Glomerular visceral epithelial cell (primary cell): ENCODE measurements at regions not wholly inside any gene's neighbourhood (a gene's known extent, or its start where the extent isn't known, plus 50 kb on each side); places are given as distances from the start of the nearest gene placed in this dataset.
A peak's percentile ranks its signal among the peaks of the same experiment; 100 is the strongest.

Source experiments
- DNase-seq: peaks from one replicate; pipeline ENCODE4 v3.0.0-alpha.2; 2016; ENCODE audit errors: extremely low spot score

DNA sequence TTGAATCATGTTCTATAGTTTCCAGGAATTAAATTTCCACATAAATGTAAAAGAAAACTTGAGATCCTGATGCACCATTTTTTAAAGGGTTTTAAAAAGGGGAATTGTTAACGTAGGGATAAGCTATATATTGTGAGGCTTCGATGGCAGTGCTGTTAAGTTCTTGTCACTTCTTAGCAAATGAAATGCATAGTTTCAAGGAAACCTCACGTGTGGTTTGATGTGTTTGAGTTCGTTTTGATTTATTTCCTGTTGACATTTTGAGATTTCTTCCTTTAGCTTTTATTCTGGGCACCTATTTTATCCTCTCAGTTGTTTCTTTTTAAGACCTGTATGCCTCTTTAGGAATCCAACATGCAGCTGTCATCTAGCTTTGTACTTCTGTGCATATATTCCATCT, 301.0 kb downstream of the DOCK8 start:
- DNase-seq, result no peak

DNA sequence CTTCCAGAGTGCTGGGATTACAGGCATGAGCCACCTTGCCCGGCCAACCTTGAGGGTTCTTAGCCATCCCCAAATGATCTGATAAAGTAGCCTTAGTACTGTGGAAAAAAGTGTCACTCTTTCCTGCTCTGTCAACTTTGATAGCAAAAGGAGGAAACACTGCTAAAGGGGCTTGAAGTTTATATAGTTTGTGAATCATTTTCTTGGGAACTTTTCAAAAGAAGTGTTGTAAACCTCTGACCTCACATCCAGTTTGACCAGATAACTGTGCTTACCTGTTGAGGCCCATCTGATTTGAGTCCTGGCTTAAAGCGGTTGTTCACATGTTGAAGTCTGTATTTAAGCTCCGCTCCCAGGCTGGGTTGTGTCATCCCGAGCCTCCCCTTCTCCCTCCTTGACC, 303.3 kb downstream of the DOCK8 start:
- DNase-seq, result no peak

DNA sequence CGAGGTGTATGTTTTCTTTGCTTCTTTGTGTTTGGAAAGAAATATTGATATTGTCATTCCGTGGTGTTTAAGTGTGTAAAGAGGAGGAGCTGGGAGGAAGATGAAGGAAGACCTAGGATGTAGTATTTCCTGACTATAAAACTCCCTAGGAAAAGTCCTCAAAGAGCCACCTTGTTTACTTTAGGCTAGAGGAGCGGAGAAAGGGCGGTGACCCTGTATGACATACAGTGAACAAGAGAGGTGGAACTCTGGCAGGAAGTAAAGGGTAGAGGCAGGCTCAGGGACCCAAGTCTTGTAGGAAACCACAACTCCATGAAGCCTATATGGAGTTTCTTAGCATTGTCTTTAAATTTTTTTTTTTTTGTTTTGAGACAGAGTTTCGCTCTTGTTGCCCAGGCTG, 303.9 kb downstream of the DOCK8 start:
- DNase-seq, result no peak

DNA sequence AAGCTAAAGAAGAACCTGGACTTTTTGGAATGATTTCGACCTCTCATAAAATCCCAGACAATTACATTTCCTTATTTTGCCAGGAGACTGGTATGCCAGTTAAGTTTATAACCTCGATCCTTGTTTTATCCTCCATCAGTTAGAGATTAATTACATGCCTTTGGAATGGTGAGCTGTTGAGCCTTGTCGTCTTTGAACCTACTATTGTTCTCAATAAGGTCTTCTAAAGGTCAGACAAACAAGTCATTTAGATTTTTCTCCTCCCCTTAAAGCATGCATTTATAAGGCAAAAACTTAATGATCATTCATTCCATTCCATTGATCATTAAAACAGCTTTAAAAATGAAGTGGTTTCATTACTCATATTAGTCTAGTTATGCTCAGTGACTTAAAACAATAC, 304.9 kb downstream of the DOCK8 start:
- DNase-seq, result no peak

DNA sequence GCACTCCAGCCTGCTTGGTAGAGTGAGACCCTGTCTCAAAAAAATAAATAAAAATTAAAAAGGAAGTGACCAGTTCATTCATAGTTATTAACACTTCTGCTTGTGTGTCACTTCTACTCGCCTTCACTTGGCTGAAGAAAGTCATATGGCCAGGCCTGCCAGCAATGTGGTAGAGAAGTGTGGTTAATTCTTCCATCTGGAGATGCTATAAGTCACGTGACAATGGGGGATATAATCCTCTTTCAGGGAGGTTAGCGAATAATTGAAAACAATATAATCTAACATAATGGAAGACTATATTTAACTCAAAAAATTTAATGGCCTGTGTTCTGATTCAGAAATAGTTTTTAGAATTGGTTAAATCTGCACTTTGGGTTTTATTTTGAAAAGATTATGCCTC, 305.6 kb downstream of the DOCK8 start:
- no peak for DNase-seq

DNA sequence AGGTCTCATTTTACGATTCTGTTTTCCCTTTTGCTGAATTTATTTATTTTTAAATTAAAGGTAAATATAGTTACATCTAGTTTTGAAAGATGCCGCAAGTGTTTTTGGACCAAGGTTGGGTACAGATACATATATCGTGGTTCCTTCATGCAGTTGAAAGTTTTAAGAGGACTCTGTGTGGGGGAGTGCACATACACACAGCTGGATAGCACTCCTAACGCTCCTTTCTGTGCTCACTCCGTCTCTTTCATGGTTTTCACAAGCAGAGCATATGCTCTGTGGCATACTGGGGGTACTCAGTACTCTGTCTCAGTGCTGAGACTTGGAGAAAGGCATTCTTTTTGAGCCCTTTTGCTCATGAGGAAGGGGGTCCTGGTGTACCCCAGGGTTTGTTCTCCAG, 307.5 kb downstream of the DOCK8 start:
- no peak for DNase-seq

DNA sequence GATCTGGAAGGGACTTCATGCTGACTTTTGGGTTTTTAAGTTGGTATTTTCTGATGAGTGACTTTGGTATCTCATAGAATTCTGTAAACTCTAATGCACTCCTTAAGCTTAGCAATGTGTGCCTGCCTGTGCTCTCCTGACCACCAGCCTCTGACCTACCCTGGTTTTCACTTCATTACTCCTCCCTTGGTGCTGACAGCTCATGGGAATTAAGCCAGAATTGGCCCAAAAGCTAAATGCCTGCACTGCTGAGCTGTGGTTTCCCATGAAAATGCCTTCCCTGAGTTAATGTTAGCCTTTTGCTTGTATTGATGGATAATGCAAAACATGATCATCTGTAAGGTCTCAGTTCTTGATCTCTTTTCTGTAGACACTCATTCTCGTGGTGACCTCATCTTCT, 308.0 kb downstream of the DOCK8 start:
- DNase-seq, result peak; percentile 84

DNA sequence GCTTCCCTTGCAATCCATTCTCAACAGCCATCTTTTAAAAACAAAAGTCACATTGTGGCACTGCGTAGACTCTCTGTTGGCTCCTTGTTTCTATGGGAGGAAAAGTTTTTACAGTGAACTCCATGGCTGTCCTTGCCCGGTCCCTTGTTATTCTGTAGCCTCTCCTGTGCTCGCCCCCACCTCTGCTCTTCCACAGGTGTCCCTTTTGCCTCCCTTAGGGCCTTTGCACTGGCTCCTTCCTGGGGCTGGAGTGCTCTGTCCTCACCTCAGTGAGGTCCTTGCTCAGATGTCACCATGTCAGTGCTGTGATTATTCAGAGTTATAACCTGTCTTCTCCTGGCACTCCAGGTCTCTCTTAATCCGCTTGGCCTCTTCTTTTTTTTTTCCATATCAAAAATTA, 308.8 kb downstream of the DOCK8 start:
- DNase-seq, result no peak

DNA sequence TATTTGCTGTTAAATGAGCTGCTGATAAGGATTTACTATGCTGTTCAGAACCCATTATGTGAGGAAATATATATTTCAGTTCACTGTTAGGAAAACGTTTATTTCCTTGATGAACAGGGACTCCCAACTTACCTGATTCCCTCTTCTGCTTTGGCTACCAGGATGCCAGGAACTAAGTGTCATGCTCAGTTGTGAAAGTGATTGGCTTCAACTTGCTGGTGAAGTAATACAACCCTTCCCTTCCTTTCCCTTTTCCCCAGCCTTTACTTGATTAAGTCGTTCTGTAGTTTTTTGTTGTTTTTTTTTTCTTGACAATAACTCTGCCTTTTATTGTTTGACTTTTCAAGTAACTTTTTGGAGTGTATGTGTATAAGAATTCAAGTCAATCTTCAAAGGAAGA, 309.3 kb downstream of the DOCK8 start:
- DNase-seq, result no peak

DNA sequence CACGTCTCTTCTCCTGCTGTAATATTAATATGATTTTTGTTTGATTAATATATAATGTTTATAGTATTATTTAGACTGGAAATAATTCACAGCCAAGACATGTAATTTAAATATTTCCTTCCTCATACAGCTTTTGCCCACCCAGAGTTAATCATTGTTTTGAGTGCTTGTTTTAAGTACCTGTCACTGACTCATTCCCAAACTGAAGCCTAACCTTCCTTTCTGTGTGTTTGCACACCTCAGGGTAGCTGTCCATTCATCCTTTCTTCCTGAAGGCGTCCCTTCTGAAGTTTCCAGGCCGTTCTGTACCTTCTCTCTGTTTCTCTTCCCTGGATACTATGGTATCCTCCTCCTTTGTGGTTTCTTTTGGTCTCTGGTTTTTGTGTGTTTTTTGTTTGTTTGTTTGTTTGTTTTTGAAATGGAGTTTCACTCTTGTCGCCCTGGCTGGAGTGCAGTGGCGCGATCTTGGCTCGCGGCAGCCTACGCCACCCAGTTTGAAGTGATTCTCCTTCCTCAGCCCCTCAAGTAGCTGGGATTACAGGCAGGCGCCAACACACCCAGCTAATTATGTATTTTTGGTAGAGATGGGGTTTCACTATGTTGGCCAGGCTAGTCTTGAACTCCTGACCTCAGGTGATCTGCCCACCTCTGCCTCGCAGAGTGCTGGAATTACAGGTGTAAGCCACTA, 312.4 kb downstream of the DOCK8 start:
- DNase-seq, result no peak

DNA sequence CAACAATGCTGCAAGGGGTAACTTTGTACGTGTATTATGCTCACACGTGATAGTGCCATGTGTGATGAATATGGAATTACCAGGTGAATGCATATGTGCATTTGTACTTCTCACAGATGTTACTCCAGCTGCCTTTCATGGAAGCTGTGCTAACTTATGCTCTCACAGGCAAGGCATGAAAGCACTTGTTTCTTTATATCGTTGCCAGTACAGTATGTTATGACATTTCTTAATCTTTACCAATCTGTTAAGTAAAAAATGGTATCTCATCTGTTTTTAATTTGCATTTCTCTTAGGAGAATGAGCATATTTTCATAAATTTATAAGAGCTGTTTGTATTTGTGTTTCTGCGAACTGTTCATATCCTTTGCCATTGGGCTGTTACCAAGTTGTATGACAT, 311.8 kb upstream of the DMRT1 start:
- DNase-seq, result no peak

DNA sequence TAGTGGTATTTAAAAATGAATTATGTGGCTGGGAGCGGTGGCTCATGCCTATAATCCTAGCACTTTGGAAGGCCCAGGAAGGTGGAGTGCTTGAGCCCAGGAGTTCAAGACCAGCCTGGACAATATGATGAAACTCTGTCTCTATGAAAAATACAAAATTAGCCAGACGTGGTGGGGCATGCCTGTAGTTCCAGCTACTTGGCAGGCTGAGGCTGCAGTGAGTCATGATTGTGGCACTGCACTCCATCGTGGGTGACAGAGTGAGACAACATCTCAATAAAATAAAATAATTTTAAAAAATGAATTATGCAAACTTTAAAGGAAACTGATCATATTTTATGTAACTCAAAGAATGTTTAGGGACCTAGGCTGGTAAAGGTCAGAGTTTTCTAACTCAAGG, 310.8 kb upstream of the DMRT1 start:
- DNase-seq, result peak; percentile 58

DNA sequence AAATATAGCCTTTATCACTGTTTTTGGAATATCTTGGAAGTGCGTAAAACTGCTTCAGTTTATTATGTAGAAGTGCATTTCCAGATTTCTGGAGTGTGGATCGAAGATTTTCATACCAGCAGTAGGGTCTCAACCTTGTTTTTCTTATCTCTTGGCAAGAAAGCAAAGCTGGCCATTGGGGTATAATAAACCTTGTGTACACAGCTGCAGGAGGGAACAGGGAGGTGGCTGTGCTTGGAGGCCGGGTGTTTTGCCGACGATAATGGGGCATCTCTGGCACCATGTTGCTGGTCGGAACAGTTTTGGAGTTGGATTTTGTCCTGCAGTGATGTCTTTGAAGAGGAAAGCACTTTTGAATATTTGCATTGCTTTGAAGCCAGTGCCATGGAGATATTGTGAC, 308.8 kb upstream of the DMRT1 start:
- DNase-seq, result no peak

DNA sequence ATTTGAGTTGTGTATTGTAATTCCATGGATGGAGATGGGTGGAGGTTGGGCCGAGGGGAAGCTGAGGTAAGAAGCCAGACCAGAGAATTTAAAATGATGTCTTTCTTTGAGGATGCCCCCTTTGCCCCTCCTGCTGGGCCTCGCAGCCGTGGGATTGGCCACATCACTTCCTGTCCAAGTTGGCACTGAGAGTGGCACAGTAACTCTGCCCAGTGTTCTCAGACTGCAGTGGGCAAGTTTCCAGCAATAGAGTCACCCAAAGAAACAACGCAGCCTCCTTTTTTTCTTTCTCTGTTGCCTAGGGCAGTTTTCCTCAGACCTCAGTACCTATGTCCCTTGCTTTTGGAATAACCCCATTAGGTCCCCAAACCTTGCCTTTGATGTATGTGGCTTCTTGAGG, 306.6 kb upstream of the DMRT1 start:
- peak; percentile 16 for DNase-seq

DNA sequence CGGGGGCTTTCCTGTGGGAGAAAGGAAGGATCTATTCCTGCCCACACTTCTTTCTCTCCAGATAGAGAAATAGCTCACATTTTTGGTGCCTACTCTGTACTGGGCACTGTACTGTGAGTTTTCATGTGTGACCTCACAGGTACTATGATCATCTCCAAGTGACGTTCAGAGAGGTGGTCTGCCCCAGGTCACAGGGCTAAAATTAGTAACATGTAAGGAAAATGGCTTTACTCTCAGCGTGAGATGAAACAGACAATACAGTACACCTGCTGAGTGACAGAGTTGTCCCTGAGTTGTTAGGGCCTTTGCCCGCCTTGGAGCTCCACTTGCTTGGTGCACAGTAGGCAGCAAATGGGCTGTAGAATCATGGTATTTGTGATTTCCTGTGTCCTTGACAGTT, 306.1 kb upstream of the DMRT1 start:
- DNase-seq, result no peak

DNA sequence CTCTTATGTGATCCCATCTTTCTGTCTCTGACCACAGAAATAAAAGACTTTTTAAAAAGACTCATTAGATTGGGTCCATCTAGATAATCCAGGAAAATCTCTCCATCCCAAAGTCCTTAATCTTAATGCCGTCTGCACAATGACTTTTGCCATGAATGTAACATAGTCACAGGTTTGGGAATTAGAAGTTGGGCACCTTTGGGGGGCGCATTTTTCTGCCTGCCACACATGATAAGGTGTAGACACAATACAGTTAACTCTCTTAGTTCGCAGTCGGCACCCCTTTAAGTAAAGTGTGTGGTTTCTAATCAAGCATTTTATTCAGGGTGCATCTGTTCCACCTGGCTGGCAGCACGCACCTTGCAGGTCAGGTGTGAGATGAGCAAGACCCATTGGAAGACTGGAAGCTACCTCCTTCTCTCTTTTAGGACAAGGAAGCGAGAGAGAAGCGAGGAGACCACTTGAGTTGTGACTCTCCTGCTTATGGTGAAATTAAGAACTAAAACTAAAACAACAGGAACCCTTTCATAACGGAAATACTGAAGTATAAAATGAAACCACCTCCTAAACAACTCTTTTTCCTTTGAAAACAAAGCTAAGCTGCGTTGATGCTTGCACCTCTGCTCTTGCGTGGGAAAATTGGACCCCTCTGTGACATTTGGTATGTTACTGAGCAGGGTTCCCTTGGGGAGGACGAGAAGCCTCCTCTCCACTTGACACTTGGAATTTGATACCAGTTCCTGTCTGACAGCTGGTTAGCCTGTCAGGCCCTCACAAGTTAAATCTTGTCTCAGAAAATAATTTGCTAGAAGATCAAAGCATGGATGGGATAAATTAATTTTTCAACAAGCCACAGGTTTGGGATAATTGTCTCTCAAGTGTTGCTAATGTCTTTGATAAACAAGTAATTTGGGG, 304.6 kb upstream of the DMRT1 start:
- DNase-seq, result no peak

DNA sequence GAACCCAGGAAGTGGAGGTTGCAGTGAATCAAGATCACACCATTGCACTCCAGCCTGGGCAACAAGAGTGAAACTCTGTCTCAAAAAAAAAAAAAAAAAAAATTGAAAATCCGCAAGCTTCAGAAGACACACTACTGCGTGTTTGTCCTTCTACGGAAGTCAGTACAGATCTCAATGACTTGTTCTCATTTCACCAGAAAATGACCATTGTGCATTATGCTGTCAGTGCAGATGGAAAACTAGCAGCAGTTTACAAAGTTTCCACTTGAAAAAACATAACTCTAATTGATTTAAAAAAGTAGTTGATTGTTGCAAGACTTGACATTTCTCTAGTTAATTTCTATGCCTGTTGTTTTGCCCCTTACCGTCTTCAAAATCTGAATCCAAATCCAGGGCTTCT, 298.0 kb upstream of the DMRT1 start:
- no peak for DNase-seq

DNA sequence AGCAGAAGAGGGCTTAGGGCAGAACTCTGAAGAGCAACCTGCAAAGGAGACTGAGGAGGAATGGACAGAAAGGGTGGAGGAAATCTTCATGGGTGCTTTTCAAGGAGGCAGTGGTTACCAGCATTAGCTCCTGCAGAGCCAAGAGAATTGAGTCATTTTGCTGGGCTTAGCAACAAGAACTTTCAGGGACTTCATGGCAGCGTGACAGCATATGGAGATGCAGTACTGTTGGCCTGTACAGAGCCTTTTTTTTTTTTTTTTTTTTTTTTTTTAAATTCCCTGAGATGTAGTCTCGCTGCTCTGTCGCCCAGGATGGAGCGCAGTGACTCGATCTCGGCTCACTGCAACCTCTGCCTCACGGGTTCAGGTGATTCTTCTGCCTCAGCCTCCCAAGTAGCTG, 296.0 kb upstream of the DMRT1 start:
- DNase-seq, result no peak

DNA sequence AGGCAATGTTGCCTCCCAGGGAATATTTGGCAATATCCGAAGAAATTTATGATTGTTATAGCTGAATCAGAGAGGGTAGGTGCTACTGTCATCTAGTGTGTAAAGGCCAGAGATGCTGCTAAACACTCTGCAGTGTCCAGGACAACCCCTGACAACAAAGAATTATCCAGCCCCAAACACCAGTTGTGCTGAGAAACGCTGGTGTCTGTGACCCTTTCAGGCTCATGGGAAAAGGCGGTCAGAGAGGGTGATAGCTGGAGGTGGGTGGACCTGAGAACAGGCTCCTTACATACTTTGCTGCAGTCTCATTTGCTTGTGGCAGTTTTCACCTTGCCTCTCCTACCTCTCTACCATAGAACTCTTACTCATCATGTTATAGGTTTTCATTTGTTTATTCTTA, 295.3 kb upstream of the DMRT1 start:
- no peak for DNase-seq

DNA sequence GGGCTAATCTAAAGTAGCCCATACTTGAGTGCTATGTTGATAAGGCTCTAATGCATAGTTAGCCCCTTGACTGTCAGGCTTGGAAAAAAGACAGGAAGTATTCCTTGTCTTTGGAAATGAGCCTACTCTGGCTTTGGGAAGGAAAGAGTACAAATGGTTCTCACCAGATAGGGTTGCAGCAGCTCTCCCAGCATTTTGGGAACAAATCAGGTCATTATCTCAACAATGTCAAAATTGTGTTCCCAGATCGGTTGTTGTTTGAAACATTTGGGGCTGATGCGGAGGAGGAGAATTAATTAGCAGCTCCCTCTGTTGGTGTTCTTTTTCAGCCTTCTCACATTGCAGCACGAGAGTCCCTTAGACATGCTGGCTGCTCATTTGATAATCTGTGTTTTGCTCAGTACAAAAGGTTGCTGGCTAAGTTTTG, 294.7 kb upstream of the DMRT1 start:
- no peak for DNase-seq

DNA sequence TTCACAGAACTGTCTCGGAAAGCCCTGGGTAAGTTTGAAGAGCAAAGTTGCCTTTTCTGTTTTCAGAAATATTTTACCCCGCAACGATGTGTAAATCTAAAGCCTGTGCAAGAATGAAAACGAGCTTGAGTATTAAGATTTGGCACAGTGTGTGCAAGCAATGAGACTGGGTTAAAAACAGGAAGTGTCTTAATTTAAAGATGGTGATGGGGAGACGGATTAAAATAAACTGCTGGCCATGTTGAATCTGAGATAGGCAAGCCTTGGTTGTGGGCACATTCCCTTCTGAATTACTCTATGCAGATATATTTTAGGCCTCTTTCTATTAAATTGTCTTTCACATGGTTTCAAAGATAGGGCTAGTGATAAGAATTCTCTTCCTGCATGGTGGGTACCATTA, 294.2 kb upstream of the DMRT1 start:
- DNase-seq, result no peak

DNA sequence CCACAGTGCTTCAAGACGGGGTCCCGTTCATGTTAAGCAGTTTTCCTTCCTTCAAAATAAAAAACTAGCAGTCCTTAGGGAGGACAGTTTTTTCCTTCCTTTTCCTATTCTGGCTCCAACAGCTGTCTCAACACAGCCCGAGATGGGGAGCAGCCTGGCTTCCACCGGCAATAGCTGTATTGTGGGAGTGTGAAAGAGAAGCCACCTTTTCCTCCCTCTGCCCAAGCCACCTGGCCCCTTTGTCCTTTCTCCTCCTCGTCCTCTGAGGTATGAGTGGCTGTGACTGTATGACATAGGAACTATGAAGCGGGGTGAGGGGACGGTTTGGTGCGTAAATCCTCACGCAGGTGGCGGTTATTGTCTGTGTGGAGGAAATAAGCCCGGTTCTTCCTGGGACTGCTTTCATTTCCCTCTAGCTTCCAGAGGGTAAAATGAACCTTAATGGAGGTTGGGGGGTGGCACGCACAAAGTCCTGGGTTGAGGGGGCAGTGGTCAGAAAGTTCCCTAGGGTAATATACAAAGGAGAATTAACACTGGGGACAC, 292.0 kb upstream of the DMRT1 start:
- no peak for DNase-seq

DNA sequence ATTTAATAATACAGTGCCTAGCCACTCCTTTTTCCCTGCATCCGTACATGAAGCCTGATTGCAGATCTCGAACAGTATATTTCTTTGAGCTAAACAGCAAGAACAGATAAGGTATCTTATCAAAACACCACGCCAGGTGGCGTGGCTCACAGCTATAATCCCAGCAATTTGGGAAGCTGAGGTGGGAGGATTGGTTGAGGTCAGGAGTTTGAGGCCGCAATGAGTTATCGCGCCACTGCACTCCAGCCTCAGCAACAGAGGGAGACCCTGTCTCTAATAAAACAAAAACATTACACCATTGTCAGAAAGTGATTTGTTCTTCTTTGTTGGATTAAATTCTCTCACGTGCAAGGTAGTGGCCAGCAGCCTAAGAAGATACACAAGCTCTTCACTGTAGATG, 291.2 kb upstream of the DMRT1 start:
- no peak for DNase-seq
